ENCODE measurements at regions not wholly inside any gene's neighbourhood (a gene's known extent, or its start where the extent isn't known, plus 50 kb on each side); places are given as distances from the start of the nearest gene placed in this dataset.

GRCh38 chr5:74556006-74556405 is 84.5 kb downstream of the ENC1 start:
- TF ChIP-seq SIN3A (conservative IDR thresholded peaks at IDR 0.05 in 1 of 2, IDR thresholded peaks at IDR 0.05 in 1 of 2; ENCODE audit: low read depth in 1 of 2, low read length in 2 of 2), result no peak
- TF ChIP-seq POLR2AphosphoS5 (IDR thresholded peaks at IDR 0.05; ENCODE audit: low read depth, low read length), result no peak
- TF ChIP-seq SUZ12 (IDR thresholded peaks at IDR 0.05; ENCODE audit: low read length), result no peak
- TF ChIP-seq TEAD4 (IDR thresholded peaks at IDR 0.05; ENCODE audit: low read depth, low read length), result peak; percentile 51; the same call in 1 of the 2 replicates
- no peak overlapping the region for H3K4ac ChIP-seq (replicated peaks; ENCODE audit: insufficient read length, low read depth, low read length)
- H3K36me3 ChIP-seq (ENCODE audit: control insufficient read depth in 2 of 4, insufficient read depth in 4 of 4, low read length in 3 of 4), result no peaks in the 10 kb centered on the region
- H3K56ac ChIP-seq (replicated peaks; ENCODE audit: insufficient read length, low read depth, low read length), result no peak overlapping the region
- no peak overlapping the region for H2BK15ac ChIP-seq (ENCODE audit: low read length)
- peak overlapping the region; percentile 32 for H4K91ac ChIP-seq (replicated peaks; ENCODE audit: insufficient read length, low read length)
- ChIA-PET CTCF (ENCODE audit: partially characterized antibody) (interaction anchor here (1.2 kb wide), 1 partner anchor 19 kb away, joined by 3 read pairs; no protein-coding TSS in a partner anchor), POLR2A (ENCODE audit: partially characterized antibody) (interaction anchor here (0.6 kb wide), 1 partner anchor 39 kb away, joined by 3 read pairs; no protein-coding TSS in a partner anchor)
- no peak overlapping the region for H2BK120ac ChIP-seq (replicated peaks; ENCODE audit: low read depth, low read length)
- peaks cover 0 to 3% (median 0%) of the 10 kb centered on the region in 4 experiments; a peak in 1 of 7 replicates for H3K4me1 ChIP-seq (replicated peaks in 1 of 4; ENCODE audit: control insufficient read depth in 3 of 4, insufficient read depth in 4 of 4, low read length in 3 of 4)
- H3K79me2 ChIP-seq (ENCODE audit: control insufficient read depth in 1 of 2, insufficient read depth in 2 of 2, low read length in 2 of 2), result no peaks in the 10 kb centered on the region
- H3K4me2 ChIP-seq (ENCODE audit: insufficient read depth in 1 of 2, low read depth in 2 of 2, low read length in 2 of 2), result no peak overlapping the region
- DNase-seq (ENCODE audit: low read depth in 1 of 2, low spot score in 2 of 2) (no peak), FAIRE-seq (no peak)
- no peak overlapping the region for H3K14ac ChIP-seq (ENCODE audit: insufficient read length)
- no peaks in the 10 kb centered on the region for H3K23me2 ChIP-seq (ENCODE audit: low read depth, low read length)
- H3K18ac ChIP-seq (ENCODE audit: extremely low read depth, low read length), result no peak overlapping the region
- H2BK12ac ChIP-seq (ENCODE audit: low read depth, low read length), result no peak overlapping the region
- H3K4me3 ChIP-seq (ENCODE audit: extremely low read depth in 1 of 4, insufficient read depth in 2 of 4, low read depth in 3 of 4, low read length in 4 of 4), result no peak overlapping the region
- 63% methylated on average over 3 of the region's 3 CpGs; no CpG with 5 or more reads in 1 of the 2 experiments for WGBS, 2 experiments (ENCODE audit: extremely low coverage in 1 of 2, insufficient coverage in 1 of 2, insufficient read length in 1 of 2, insufficient replicate concordance in 2 of 2, low coverage in 1 of 2, low lambda C conversion rate in 2 of 2, missing lambda C conversion rate in 1 of 2)
- H2BK5ac ChIP-seq (ENCODE audit: low read depth, low read length), result no peak overlapping the region
- H4K5ac ChIP-seq (ENCODE audit: insufficient read length, low read depth, low read length), result no peak overlapping the region
- H3K27ac ChIP-seq (ENCODE audit: low read depth, low read length), result no peak overlapping the region
- no peak overlapping the region for H3K9ac ChIP-seq (replicated peaks in 1 of 4; ENCODE audit: extremely low read depth in 1 of 4, low read depth in 3 of 4, low read length in 3 of 4)
- no peak overlapping the region for H3K23ac ChIP-seq (ENCODE audit: insufficient read length)
- no peak overlapping the region for H2BK20ac ChIP-seq (ENCODE audit: low read length)
- H2AK5ac ChIP-seq (ENCODE audit: low read depth, low read length), result no peak overlapping the region
- H4K20me1 ChIP-seq (replicated peaks in 1 of 2; ENCODE audit: control insufficient read depth in 1 of 2, insufficient read depth in 2 of 2, low read length in 2 of 2), result no peaks in the 10 kb centered on the region
- no peaks in the 10 kb centered on the region for H3K79me1 ChIP-seq (ENCODE audit: low read depth, low read length)
- 0 out of 7 replicates have a peak, but pooled peaks cover 0 to 3% (median 0%) of the 10 kb centered on the region in 4 experiments for H3K27me3 ChIP-seq (replicated peaks in 1 of 4; ENCODE audit: control insufficient read depth in 3 of 4, extremely low read depth in 1 of 4, insufficient read depth in 3 of 4, low read length in 3 of 4)
- H4K8ac ChIP-seq (ENCODE audit: extremely low read depth, insufficient read depth, low read length), result no peak overlapping the region
- no peak overlapping the region for H2AFZ ChIP-seq (ENCODE audit: low read length)
- no peaks in the 10 kb centered on the region for H3K9me3 ChIP-seq (ENCODE audit: insufficient read depth in 2 of 2, low read depth in 1 of 2, low read length in 1 of 2)
